GM18517 (cell line): ENCODE measurements at regions not wholly inside any gene's neighbourhood (a gene's known extent, or its start where the extent isn't known, plus 50 kb on each side); places are given as distances from the start of the nearest gene placed in this dataset.

Source experiments
- ATAC-seq: cut with Tn5 transposase; IDR thresholded peaks from one replicate; pipeline ENCODE4 v1.9.1; 2021; ENCODE audit warnings: mild to moderate bottlenecking, moderate library complexity; ENCODE audit not compliant: unreplicated experiment

GRCh38 chr3:43183456-43183855 is 77.6 kb upstream of the POMGNT2 start:
- no peak for ATAC-seq

DNA sequence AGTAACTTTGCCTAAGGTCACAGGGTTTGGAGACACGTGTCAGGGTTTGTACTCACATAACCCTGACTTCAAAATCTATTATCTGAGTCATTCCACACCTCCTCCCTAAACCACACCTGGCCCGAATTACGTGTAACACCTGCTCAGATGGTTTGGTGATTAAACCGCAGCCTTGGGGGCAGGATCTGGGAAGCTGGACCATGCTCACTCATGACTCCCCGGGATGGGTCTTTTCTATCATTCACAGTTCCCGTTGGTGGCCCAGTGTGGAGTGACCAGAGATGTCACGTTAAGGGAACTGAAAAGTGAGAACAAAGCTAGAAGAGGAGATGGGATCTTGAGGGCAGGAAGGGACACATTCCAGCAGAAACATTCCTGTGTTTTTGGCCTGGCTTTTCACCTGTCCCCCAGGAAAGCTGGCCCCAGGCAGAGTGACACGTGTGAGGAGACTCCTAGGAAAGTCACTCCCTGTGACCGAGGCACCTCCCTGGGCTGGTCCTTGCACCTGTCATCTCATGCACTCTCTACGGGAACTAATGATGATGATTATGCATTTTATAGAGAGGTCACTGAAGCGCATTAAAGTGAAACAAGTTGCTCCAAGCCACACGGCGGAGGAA is 75.4 kb upstream of the POMGNT2 start:
- ATAC-seq, result peak; percentile 74

DNA sequence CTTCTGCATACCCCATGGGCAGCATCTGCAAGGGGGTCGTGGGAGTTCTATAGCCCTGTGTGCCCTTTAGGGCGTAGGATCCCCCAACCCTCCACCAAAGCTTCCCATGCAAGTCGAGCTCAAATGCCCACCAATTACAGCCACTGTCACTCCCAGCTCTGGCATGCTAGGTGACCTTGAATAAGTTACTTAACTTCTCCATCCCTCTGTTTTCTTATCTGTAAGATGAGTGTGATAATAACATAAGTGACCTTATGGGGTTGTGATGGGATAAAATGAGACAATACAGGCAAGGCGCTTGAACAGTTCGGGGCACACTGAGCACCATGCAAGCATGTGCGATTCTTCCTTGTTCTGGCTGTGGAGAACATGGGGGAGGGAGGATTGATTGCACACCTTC is 74.8 kb upstream of the POMGNT2 start:
- ATAC-seq, result no peak

- ATAC-seq, result no peak
Measured at GRCh38 chr3:43180027-43180426, 74.1 kb upstream of the POMGNT2 start.

DNA sequence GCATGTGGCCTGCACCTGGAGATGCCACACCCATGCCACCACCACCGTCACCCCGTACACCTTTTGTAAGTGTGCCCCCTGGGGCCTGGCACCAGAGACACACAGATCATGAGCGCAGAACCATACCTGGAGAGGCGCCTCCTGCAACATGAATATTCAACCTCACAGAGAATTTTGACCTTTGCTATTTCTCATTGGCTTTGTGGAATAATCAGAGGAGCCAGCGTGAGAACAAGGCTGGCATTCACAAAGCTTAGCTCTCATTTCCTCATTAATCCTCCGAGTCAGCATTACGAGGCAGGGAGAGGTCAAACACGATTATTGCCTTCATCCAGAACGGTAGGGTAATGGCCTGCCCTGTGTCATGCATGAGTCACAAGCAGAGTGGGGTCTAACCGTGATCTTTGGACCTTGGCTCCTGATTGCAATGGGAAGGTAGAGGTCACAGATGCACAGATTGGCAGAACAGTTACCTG is 73.0 kb upstream of the POMGNT2 start:
- no peak for ATAC-seq

GRCh38 chr3:43177085-43177484 is 71.2 kb upstream of the POMGNT2 start:
- no peak for ATAC-seq

GRCh38 chr3:43176666-43177065 is 70.8 kb upstream of the POMGNT2 start:
- no peak for ATAC-seq

DNA sequence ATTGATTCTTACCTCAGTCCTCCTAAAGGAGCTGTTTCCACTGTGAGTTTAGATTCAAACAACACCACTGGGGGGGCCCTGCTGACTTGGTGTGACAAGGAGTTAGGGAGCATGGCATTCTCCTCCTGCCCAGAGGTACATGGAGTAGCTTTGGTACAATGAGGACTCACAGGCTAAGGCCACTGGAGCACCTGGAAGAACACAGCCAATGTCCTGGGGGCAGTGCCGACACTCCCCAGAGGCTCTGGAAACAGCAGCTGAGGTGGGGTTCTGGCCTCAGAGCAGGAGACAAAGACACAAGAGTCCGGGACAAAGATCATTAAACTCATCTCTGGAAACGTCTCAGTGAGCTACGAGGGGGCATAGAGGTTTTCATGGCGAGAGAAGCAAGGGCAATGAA is 69.7 kb upstream of the POMGNT2 start:
- no peak for ATAC-seq

DNA sequence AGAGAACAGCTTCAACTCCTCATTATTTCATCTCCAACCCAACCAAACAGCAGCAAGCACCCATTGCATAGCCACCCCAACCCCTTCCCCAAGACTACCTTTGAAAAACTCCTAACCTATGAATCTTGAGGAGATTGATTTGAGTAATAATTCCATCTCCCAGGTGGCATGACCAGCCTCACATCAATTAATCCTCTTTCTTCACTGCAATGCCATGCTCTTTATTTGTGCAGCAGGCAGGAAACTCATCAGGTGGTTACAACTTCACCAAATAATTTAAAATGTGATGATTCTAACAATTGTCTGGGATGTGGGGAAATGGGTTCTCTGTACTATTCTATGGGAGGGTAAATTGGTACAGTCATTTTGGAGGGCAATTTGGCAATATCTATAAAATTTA is 68.1 kb upstream of the POMGNT2 start:
- no peak for ATAC-seq

DNA sequence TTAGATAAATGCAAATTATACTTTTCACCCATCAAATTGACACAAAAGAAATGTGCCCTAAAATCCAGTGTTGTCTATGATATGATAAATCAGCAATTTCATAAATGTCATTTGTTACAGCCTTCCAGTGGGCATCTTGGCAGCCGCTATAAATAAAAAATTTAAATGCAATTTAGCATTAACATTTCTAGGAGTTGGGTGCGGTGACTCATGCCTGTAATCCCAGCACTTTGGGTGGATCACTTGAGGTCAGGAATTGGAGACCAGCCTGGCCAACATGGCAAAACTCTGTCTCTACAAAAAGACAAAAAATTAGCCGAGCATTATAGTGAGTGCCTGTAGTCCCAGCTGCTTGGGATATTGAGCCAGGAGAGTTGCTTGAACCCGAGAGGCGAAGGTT is 65.9 kb upstream of the POMGNT2 start:
- no peak for ATAC-seq

DNA sequence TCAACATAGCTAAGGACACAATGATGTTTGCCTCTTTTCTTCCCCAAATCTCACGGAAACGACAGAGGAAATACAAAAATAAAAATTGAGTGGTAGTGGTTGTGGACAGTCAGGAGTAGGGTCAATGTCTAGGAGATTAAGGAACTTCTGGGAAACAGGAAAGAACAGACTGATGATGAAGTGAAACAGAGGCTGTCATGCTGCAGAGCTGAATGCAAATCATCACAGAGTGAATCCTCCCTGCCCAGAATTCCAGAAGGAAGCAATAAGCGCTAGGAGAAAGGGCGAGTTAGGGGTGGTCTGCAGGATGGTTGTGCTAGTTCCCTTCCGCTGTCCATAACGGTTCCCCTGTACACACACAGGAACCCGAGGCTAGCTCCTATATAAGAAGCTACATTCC is 64.7 kb upstream of the POMGNT2 start:
- ATAC-seq, result no peak

- ATAC-seq, result no peak
Measured at GRCh38 chr3:43169987-43170386, 64.1 kb upstream of the POMGNT2 start.

- no peak for ATAC-seq
Measured at GRCh38 chr3:43166406-43166805, 60.5 kb upstream of the POMGNT2 start.

- no peak for ATAC-seq
Measured at GRCh38 chr3:43165786-43166185, 59.9 kb upstream of the POMGNT2 start.

- ATAC-seq, result no peak
Measured at GRCh38 chr3:43163895-43164493, 58.1 kb upstream of the POMGNT2 start.

DNA sequence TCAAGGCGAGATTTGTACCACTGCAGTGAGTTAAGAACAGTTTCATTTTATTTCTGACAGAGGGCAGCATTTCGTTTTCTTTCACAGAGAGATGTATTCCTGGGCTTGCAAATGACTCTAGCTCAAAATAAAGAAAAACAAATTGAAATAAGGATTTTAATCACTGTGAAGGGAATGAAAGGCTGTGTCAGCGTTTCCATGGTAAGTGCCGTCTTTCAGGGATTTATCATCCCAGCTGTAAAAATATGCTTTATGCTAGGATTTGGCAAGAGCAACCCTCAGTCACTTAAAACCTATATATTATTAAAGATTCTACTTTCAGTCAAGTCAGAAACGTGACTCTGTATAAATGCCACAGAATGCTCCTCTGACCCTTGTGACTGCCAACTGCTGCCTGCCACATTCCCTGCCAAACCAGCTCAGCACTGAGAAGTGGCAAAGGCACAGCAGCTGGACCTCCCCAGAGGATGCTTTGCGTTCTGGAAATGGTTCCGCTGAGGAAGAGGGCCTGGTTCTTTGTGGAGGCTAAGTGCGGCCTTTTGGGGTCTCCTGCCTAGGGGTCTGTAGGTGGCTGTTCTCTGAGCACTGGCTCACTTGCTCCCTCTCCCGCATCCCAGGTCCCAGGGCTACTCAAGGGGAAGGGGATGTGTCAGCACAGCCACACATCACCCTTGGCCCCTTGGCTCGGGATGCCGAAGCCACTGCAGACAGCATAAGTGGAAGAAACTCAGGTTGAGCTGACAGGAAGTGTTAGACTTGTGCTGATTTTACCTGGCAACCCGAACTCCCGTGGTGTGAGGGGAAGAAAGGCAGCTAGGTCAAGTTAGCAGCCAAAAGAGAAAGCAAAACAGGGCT is 56.6 kb upstream of the POMGNT2 start:
- no peak for ATAC-seq

DNA sequence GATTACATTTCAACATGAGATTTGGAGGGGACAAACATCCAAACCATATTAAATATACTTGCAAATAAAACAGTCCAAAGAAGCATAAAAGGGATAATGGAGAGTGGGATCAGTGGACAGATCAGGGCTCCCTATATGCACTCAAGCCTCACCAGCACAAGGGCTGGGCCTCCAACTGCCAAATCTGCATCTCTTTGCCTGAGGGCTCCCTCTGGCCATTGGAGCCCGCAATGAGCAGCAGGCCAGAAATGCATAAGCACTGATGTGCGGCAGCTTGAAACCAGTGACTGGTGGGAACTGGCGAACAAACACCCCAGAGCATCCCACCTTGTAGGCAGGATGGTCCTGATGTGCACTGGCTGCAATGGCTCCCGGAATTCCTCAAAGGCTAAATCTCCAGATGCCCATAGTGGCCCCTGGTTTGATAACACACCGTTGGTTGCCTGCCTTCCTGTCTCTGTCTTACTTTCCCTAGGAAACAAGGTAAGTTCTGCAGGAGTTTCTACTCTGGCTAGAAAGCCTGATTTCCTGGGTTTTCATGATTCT is 55.9 kb upstream of the POMGNT2 start:
- ATAC-seq, result no peak

DNA sequence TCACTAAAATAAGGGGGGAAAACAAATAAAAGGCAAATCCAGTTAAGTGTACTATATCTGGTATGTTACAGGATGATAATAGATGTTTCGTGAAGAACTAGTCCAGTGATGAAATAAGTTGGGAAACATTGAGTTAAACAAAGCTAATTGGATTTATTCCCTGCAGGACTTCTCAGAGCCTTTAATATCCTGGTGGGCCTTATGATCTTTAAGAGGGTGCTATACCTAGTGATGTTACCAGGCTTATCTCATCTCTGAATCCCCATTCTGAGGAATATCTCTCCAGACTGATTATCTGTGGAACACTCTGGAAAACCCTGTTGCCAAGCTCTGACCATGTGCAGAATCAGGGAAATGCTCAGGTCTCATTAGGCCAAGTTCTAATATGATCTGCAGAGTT is 54.8 kb upstream of the POMGNT2 start:
- ATAC-seq, result no peak

DNA sequence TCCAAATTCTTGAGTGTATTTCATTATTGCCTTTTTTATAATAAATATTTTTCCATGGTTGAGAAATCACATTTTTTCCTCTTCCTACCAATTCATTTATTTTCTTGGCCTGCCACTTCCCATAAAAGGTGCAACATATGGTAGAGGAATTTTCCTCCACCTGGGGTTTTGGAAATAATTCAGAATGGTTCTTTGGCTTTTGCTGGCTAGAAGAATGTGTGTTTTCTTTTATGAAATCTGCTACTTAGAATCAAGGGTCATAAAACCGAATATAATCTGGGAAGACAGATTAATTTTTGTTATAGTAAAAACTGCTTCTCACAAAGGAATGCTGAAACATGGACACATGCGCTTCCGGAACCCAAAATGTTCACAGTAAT is 54.0 kb upstream of the POMGNT2 start:
- ATAC-seq, result no peak

DNA sequence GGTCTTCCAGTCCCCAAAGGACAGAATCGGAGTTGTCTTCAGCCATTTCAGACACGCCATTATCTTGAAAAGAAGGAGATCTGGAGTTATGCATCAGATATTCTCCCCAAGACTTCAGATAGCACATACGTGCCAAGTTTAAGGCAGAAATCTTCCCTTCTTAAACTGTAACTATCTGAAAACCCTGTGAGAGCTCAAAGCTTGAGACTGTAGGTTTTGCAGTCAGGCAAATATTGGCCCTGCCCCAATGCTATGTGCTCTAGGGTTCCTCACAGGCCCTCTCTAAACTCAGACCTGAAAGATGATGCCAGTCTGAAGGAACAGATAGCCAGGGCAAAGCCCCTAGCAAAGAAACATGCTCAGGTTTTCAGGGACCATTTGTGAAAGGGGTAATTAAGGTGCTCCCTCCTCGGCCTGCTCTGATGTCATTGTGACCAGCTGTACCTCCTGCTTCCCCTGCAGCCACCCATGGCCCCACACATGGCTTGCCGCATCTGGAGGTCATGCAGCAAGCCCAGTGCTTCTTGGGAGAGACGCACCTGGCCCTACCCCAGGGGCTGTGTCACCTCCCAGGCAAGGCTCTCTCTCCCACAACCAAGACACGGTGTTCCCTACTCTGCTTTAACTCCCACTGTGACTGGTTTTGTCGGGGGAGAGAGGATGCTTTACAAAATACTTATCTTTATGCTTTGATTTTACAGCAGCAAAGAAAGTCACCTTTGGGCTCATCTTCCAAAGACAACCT is 53.4 kb upstream of the POMGNT2 start:
- no peak for ATAC-seq

- no peak for ATAC-seq
Measured at GRCh38 chr3:43156812-43157455, 51.1 kb upstream of the POMGNT2 start.
